ENCODE measurements at regions not wholly inside any gene's neighbourhood (a gene's known extent, or its start where the extent isn't known, plus 50 kb on each side); places are given as distances from the start of the nearest gene placed in this dataset.

DNA sequence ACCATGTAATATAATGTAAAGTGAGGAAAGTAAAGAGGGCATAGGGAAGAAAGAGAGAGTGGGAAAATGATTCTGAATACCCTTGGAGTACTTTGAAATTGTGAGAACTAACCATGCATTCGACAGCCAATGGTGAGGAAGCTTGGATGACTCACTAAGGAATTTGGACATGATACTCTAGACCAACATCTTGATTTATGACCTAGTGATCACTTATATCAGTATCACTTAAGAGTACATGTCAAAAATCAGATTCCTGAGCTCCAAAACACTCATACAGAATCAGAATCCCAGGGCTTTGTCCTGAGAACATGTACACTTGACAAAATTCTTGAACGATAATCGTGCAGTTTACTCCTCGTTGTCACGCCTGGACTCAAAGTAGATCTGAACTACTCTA, 1899.8 kb upstream of the PIK3C3 start:
- DNase-seq (ENCODE audit: low spot score), result no peak

DNA sequence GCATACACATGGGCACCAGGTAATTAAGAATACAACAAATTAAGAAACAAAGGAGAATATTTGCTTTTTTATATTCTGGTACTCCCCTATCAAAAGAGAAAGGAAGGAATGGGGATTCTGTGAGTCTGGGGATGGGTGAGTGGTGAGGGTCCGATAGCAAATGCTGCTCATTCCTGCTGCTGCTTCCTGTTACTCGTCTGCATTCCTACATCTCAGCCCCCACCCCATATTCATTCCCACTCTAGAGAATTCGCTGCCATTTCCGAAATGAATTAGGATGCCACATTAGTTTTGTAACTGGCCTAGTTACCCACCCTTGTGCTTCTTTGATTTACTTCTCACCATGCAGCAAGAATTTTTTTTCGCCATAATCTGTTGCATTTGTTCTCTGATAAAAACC, 1905.3 kb upstream of the PIK3C3 start:
- DNase-seq (ENCODE audit: low spot score), result no peak

DNA sequence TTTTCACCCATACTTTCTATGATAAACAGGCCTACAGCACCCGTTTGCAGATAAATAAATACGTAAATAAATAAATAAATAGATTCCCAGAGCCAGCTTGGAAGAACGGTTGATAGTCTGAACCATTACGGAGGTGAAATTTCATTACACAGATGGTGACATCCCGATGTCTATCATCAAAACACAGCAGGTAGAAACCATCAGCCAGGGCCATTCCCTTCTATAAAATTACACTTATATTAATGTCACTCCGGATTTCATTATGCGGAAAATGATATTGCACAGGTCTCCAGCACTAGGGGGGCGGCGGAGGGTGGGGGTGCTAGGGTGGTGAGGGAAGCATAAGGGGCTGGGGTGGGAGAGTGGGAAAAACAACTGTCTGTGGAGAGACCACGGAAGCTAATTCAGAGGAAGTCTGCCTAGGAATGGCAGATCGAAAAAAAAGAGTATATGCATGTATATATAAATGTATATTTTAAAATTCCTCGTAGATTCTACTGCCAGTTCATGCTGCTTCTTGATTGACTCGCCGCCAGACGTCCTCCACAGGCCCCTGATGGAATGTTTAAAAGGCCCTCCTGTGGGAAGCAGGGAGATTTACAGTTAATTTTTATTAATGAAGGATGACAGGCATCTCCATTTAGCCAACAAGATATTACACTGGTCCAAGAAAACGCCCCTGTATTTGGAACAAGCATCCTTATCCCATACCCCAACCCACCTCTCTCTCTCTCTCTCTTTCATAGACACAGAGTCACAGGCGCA, 1906.0 kb upstream of the PIK3C3 start:
- DNase-seq (ENCODE audit: low spot score), result no peak

DNA sequence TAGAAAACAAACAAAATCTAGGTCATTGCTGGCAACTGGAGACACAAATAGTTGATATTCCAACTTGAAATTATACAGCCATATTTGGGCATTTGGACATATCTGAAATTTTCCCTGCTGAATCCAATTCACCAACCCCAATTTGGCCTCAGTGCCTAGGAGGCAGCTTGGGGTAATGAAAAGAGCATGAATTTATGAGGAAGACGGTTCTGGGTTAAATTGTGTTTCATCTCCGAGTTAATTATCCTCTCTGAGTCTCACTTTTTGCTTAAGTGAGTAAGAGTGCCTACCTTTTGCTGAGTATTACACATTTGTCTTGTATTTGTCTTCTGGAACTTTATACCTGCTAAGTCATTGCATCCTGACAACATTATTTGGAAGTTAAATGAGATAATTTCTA, 1906.8 kb upstream of the PIK3C3 start:
- DNase-seq (ENCODE audit: low spot score), result no peak

DNA sequence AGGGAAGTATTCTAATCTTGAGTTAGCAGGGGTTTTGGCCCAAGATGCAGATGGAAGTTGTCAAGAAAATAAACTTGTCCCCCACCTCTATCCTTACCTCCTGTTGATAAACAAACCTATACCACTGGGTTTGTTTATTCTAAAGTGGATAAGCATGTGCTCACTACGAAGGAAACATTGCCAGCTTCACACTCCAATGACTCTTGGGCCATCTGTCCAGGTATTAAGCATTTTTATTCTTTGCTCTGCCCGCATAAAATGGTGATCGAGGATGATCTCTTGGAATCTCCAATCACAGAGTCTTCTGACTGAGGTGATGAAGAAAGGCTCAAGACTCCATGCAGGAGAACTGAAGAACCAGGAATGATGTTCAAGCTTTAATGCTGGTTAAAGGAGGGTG, 1908.4 kb upstream of the PIK3C3 start:
- no peak for DNase-seq (ENCODE audit: low spot score)

DNA sequence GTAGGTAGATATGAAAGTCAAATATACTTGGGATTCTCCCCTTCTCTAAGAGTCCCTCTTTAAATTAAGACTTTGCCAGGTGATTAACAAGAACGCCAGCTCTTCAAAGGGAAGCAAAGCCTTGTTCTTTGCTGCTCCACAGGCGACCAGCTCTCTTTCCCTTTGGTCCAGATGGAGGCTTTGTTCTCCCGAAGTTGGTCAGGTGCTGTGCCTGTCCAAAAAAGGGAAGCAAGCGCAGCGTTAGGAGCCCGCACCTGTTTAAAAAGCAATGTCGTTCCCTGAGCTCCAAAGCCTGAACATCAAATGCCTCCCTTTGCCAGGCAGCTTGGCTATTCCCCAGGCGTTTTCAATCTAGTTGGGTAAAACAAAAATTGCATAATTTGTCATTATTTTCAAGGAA, 1913.1 kb upstream of the PIK3C3 start:
- no peak for DNase-seq (ENCODE audit: low spot score)

DNA sequence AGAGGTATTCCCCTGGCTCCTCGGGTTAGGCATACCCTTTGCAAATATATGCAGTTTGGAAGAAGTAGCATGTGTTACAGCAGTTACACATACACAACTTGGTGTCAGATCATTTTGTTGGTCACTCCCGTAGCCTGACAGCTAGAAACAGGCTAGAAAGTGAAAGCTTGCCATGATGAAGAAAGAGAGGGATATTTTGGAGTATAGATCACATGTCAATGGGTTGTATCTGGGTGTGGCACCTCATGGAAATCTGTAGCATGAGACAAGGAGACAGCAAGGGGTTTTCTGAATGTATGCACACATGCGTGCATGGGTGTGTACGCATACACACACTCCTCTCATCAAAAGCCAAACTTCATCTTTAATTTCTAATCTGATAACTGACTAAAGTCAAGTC, 1914.5 kb upstream of the PIK3C3 start:
- DNase-seq (ENCODE audit: low spot score), result no peak

DNA sequence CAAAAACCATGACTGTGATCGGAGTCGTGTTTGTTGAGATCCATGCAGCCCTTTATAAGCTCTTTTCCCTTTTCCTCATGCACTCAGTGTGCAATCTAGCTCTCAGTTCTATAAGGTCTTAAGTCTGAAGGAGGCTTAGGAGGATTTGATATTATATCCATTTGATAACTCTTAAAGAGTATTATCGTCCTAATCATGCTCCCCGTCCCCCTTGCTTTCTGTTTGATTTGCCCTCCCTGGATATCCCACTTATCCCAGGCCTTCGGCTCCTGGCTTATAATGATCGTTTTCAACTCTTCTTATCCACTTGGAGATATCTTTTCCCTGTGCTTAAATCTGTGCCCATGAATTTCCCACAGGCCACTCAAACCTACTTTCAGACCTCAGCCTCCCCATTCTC, 1917.7 kb upstream of the PIK3C3 start:
- no peak for DNase-seq (ENCODE audit: low spot score)

DNA sequence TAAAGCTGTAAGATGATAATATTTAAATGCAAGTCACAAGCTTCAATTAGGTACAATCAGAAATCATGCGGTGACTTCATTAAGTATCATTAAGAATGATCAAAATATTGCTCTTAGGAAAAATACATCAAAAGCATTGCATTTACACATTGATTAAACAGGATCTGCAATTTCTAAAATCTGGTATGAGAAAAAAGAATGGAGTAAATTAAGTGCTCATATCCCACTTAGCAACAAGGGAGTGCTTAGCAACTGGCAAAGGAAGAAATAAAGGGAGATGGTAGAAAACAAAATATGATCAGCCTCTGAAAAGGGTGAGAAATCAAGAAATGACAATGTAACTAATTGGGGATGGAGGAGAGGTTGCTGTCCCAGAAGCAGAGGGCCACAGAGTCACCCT, 1918.2 kb upstream of the PIK3C3 start:
- DNase-seq (ENCODE audit: low spot score), result no peak

DNA sequence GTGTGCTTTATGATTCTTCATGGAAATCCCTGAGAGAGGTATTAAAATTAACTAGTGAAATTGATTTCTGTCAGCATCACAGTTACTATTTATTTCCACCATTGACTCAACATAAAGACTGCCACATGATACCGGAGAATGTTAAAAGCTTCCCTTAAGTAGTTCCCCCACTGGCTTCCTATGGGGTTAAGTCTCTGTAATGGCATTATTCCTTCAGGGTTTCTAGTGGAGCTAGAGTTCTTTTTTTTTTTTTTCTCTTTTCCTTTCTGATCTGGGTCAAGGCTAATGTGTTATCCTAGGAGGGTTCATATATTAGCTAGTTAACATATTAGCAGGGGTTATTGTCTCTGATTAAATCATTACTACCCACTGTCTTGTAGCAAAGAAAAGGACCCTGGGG, 1919.1 kb upstream of the PIK3C3 start:
- no peak for DNase-seq (ENCODE audit: low spot score)

DNA sequence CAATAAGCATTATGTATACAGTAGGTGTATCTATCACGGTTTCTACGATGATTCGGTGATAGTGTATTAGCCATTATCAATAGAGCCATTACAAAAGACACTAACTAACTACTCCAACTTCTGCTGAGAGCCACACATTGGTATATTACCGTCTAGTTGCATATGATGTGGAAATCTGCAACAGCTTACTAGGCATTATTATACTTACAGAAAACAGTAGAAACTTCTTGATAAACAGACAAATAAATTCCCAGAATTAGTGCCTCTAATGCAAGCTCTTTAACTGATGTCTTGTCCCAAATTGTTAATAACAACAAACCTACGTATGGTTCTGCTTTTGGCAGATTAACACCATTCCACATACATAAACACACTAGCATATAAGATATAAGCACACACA, 1923.0 kb upstream of the PIK3C3 start:
- no peak for DNase-seq (ENCODE audit: low spot score)

DNA sequence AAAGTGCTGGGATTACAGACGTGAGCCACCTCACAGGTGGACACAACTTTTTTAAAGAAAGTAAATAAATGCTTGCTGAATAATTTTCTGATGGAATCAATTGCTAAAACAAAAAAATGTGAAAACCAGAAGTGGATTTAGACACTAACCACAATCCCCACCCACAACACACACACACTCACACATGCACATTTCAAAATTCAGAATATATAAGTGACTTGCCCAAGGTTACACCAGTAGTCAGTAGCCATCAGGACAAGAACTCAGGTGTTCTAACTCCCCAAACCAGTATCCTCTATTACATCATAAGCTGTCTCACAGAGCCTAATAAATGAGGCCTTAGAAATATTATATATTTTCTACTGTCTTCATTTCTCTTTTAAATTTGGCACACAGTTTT, 1923.6 kb upstream of the PIK3C3 start:
- no peak for DNase-seq (ENCODE audit: low spot score)

DNA sequence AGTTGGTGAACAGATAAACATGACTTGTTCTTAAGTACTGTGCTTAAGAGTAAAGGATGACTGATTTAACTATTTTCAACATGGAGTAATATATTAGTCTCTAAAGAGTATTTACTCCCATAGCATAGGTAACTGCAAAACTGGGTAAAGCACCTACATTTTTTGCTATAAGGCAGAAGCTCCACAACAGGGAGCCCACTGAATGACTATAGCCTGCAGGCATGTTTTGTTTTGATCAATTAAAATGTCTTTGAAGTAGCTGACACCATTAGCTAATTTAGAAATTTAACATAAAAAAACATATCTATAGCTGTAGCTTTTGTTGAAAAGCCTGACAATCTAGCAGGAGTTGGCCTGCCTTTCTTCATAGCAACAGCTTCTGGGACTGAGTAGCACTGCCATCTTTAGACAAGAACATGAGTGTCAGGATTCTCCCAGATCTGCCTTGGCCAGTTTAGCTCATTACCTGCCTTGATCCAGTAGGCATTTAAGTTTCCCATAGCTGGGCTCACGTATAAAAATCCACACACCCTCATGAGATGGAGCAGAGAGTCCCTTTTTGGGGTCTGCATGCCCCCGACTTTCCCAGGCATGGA, 1935.1 kb upstream of the PIK3C3 start:
- no peak for DNase-seq (ENCODE audit: low spot score)

DNA sequence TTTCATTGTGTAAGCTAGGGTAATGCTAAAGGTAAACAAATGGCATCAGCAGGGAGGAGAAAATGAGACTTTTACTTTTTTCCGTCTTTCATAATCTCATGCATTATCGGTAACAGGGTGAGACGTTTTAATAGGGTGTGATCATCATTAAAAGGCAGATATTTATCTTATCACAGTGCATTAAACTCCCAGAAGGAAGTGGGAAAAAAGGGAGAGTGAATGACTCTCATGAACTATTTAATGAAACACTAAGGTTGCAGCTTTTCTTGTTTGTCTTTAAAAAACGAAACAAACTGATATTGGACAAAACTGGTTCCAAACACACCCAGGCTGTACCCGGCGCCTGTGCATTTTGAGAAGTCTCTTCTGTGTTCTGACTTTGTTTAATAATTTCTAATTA, 1936.8 kb upstream of the PIK3C3 start:
- no peak for DNase-seq (ENCODE audit: low spot score)

DNA sequence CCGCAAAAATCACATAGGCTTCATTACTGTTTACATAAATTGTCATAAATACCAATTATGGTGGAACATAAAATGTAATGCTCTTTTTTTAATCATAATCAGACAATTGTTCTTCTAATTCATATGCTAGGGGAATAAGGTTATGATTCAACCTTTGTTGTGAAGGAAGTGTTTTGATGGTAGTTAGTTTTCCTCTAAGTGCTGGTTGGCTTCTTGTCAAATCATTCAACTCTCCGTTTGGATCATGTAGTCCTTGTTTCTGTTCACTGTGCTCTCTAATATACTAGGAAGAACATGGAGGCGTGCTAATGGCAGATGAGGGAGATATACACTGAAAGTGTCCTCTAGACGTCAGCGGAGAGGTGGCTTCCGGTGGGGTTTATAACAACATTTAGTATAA, 1938.0 kb upstream of the PIK3C3 start:
- DNase-seq (ENCODE audit: low spot score), result no peak

DNA sequence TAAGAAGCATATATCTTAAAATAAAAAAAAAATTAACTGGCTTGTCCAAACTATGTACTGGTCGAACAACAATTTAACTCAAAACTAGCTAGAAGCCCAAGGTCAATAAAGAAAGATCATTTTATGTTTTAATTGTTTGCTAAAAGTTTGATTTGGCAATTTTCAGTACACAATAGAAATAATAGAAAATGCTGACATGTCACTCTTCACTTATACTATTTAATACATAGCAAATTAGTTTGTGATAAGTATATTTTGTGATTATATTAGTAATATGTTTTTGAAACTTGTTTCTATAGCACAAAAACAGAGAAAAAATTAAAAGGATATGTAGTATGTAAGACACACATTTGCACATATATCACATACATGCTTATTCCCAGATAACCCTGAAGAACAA, 1938.6 kb upstream of the PIK3C3 start:
- DNase-seq (ENCODE audit: low spot score), result no peak

DNA sequence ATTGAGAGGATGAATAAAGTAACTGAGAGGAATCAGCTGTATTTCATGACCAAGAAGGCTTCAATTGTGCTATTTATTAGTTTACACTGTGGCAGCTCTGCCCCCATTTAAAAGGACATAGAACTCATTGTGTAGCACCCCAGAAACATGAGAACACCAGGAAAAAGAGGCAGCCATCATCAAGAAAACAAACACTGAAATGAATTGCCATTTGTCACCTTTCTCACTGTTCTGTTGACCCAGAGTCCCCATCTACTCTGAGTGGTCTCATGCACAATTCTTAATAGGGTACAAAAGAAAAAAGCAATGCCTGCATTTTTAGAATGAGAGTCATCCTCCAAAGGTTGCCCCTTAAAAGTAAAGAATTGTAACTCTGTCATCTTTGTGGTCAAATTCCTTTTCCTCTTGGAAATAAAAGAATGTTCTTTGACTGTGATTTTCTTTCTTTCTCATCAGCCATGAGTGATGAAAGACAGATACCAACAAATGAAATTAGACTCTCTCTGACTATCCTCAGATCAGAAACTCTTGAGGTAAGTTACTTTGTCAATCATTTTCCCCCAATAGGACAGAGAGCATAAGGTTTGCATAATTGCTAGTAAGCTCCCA, 1941.9 kb upstream of the PIK3C3 start:
- DNase-seq (ENCODE audit: low spot score), result no peak

DNA sequence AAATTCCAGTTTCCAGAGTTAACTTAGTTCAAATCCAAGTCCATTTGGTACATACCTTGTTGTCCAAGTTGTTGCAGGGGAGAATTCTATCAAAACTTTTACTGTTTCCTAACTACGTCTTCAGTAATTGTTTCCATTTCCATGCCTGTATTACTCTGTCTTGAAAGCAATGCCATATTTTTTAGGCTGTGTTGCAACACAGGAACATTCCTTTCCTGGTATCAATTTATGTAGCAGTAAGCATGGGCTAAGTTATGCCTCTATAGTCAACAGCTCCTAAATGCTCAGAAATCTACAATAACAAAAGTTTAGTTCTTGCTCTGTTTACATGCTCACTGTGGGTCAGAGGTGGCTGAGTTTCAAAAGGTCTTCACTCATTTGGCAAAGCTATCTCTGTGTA, 1943.8 kb upstream of the PIK3C3 start:
- no peak for DNase-seq (ENCODE audit: low spot score)

DNA sequence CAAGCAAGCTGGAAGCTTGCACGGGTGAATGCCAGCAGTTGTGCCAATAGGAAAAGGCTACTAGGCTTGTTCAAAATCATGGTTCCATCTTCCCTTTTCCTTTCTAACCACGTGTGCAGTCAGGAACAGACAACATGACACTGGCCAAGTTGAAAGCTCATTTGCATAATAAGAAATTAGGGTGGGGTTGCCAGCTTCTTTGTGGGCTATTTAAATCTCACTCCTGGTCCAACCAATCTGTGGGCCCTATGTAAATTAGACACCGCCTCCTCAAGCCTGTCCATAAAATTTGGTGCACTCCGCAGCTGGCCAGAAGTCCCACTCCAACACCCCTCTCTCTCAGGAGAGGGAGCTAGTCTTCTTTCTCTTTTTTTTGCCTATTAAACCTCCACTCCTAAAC, 1948.4 kb upstream of the PIK3C3 start:
- DNase-seq (ENCODE audit: low spot score), result no peak

DNA sequence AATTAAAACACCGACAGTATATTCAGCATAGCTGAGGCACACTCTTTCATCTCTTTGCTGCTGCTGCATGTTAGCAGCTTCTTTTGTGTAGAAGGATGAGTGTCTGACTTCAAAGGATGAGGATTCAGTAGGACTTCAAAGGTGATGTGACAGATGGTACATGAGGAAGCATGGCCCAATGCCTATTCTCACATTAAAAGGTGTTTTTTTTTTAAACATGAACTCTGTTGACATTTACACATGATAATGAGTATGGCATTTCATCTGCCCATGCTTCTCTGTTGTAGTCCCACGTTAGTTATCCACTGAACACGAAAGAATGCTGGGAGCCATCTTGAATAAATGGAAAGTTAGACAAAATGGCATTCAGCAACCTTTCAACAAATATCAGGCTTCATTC, 1950.8 kb upstream of the PIK3C3 start:
- no peak for DNase-seq (ENCODE audit: low spot score)

DNA sequence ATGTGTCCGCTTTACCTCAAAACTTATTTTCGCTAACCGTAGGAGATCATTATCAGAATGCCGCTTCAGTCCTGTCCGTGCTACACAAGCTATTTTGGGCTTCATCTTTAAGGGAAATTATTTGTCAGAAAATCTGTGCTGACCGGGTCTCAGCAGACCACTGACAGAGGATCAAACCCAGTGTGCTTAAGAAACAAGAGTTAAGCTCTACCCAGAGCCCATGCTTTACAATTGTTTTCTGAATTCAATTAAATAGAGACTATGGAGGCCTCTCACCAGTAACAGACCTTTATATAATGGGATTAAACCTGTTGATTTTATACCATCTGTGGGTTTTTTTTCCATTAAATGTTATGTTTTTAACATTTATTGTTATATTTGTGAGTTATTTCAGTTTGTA, 1956.7 kb upstream of the PIK3C3 start:
- no peak for DNase-seq (ENCODE audit: low spot score)

DNA sequence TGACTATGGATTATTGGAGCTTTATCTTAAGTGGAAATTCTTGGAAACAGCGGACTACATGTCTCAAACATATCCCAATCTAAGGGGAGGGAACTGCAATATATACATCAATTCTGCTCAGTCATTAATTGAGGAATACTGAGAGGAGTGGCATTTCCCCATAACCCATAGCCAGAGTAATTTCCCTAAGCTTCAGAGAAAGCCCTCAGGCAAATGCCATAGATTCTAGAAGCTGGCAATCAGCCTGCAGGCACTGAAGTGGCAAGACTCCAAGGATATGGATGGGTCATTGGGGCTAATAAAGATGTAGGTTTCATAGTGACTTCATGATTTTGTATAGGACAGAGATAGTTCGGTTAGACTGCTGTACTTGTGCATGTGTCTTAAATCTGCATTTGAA, 1960.5 kb upstream of the PIK3C3 start:
- DNase-seq (ENCODE audit: low spot score), result no peak

DNA sequence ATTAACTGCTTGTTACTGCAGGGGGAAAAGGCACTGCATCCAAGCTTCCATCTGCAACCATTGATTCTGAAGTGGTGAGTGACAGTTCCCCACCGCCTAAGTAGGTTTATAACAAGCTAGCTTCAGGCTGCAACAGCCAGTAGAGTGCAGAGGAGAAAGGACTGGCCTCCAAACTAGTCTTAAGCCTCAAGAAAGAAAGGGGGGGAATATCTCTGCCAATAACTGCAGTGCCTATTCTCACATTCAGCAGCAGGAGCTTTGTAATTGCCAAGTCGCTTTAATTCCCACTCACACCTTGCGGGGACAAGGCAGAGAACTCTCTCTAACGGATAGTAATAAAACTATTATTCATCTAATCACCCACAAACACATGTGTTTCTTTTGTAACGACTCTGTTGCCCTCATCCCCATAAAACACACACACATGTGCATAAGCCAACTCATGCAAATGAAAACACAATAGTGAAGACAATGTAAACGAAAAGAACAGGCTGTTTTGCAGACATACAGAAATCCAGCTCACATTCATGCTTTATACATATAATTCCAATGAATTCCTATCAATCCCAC, 1963.3 kb upstream of the PIK3C3 start:
- DNase-seq (ENCODE audit: low spot score), result no peak

DNA sequence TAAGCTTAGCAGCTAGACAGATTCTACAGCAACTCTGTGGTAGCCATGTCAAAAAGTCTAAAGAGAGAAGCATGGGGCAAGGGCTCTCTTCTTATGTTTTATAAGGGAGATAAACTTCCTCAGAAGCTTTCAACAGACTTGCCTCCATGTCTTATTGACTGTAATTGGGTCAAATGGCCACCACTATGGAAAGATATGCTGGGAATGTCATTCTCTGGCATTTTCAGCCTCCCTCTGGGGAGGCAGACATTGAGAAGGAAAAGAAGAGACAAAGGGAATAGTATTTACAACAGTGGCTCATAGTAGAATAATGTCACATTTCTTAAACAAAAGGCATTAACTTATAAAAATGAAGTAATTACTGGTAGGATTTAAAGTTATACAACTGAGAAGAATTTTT, 1964.5 kb upstream of the PIK3C3 start:
- no peak for DNase-seq (ENCODE audit: low spot score)
